Hepatocyte (in vitro differentiated cells): ENCODE measurements at regions not wholly inside any gene's neighbourhood (a gene's known extent, or its start where the extent isn't known, plus 50 kb on each side); places are given as distances from the start of the nearest gene placed in this dataset.

Experiments used
- EZH2 ChIP-seq: fragments of 200-600 bp; sonication (generic); IDR thresholded peaks from 2 replicates; pipeline ENCODE4 v1.6.1; 2016; ENCODE audit warnings: antibody characterized with exemption, mild to moderate bottlenecking, borderline replicate concordance
- EZH2phosphoT487 ChIP-seq: fragments of 200-600 bp; sonication (generic); IDR thresholded peaks from one replicate; pipeline ENCODE4 v1.6.1; 2018; ENCODE audit warnings: antibody characterized with exemption, mild to moderate bottlenecking, low read depth, moderate library complexity; ENCODE audit not compliant: unreplicated experiment, severe bottlenecking
- TF ChIP-seq, protein P1 (sequence below): fragments of 200-600 bp; sonication (generic); IDR thresholded peaks from 2 replicates; pipeline ENCODE4 v1.5.1; 2016; ENCODE audit warnings: antibody characterized with exemption, mild to moderate bottlenecking; ENCODE audit not compliant: poor library complexity

DNA sequence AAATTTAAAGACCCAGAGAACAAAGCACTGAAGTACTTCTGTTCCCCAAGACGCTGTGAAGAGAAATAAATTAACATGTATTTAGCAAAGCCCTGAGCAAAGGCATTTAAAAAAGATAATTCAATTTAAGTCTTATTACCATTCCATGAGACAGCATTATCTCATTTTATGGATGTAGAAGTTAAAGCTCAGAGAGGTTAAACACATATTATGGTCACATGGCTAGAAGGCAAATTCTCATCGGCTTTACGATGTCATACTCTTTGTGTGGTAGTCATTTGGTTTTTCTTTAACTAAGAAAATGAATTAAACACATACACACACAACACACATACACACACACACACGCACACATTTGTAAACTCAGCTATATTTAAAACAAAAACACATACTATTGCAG, 262.7 kb downstream of the HS3ST1 start:
- TF ChIP-seq EZH2 = no peak
- TF ChIP-seq, protein P1, sequence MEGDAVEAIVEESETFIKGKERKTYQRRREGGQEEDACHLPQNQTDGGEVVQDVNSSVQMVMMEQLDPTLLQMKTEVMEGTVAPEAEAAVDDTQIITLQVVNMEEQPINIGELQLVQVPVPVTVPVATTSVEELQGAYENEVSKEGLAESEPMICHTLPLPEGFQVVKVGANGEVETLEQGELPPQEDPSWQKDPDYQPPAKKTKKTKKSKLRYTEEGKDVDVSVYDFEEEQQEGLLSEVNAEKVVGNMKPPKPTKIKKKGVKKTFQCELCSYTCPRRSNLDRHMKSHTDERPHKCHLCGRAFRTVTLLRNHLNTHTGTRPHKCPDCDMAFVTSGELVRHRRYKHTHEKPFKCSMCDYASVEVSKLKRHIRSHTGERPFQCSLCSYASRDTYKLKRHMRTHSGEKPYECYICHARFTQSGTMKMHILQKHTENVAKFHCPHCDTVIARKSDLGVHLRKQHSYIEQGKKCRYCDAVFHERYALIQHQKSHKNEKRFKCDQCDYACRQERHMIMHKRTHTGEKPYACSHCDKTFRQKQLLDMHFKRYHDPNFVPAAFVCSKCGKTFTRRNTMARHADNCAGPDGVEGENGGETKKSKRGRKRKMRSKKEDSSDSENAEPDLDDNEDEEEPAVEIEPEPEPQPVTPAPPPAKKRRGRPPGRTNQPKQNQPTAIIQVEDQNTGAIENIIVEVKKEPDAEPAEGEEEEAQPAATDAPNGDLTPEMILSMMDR = no peak
- TF ChIP-seq EZH2phosphoT487 = no peak
